HepG2 (cell line): ENCODE measurements at regions not wholly inside any gene's neighbourhood (a gene's known extent, or its start where the extent isn't known, plus 50 kb on each side); places are given as distances from the start of the nearest gene placed in this dataset.
A peak's percentile ranks its signal among the peaks of the same experiment; 100 is the strongest.

ENCODE experiments used
- AKAP8 ChIP-seq: sonication (generic); formaldehyde crosslinking; IDR thresholded peaks from 2 replicates; pipeline ENCODE4 v1.5.1; 2020; ENCODE audit warnings: mild to moderate bottlenecking, missing genetic modification reagents
- CBFB ChIP-seq: sonication (generic); formaldehyde crosslinking; IDR thresholded peaks from 2 replicates; pipeline ENCODE4 v1.4.0; 2020; ENCODE audit warnings: missing genetic modification reagents
- CBX2 ChIP-seq, 2 experiments: fragments of 200-600 bp in 1 of 2; sonication (generic); formaldehyde crosslinking in 1 of 2; IDR thresholded peaks; 2 replicates each; pipeline versions ENCODE4 v1.7.0 to v1.8.1; 2018 to 2022; ENCODE audit warnings: low read depth in 2 of 2, low read length in 1 of 2, mild to moderate bottlenecking in 1 of 2, missing genetic modification reagents in 1 of 2
- EP300 ChIP-seq, 3 experiments: sonication (generic) in 1 of 3; formaldehyde crosslinking in 1 of 3; IDR thresholded peaks; 2 replicates each; pipeline versions ENCODE4 v1.5.1 to v1.6.1; 2011 to 2020; ENCODE audit warnings: low read depth in 2 of 3, low read length in 2 of 3, borderline replicate concordance in 1 of 3, improper control_type of control experiment in 1 of 3, mild to moderate bottlenecking in 1 of 3, missing genetic modification reagents in 1 of 3, moderate library complexity in 1 of 3
- GABPB1 ChIP-seq: IDR thresholded peaks from 2 replicates; pipeline ENCODE4 v1.6.1; 2016; ENCODE audit warnings: mild to moderate bottlenecking, missing genetic modification reagents, moderate library complexity, missing compliant biosample characterization
- GATAD2A ChIP-seq: IDR thresholded peaks from 2 replicates; pipeline ENCODE4 v1.6.1; 2016
- MBD4 ChIP-seq: IDR thresholded peaks from 2 replicates; pipeline ENCODE4 v1.6.1; 2012; ENCODE audit warnings: low read length, inconsistent platforms, borderline replicate concordance
- PPARG ChIP-seq: conservative IDR thresholded peaks from 2 replicates; pipeline ENCODE4 v1.6.1; 2016; ENCODE audit warnings: missing biosample characterization, missing genetic modification reagents
- SNAI1 ChIP-seq: sonication (generic); formaldehyde crosslinking; IDR thresholded peaks from 2 replicates; pipeline ENCODE4 v1.5.0; 2020; ENCODE audit warnings: mild to moderate bottlenecking, missing genetic modification reagents, borderline replicate concordance
- TAF1 ChIP-seq: sonication (generic); formaldehyde crosslinking; IDR thresholded peaks from 2 replicates; pipeline ENCODE4 v1.4.0; 2020; ENCODE audit warnings: missing genetic modification reagents
- ZBTB46 ChIP-seq: sonication (generic); formaldehyde crosslinking; IDR thresholded peaks from 2 replicates; pipeline ENCODE4 v1.4.0; 2020; ENCODE audit warnings: mild to moderate bottlenecking, missing genetic modification reagents, borderline replicate concordance
- ZNF24 ChIP-seq: fragments of 450-650 bp; IDR thresholded peaks from 2 replicates; pipeline ENCODE4 v1.6.1; 2017; ENCODE audit warnings: antibody characterized with exemption, mild to moderate bottlenecking
- ZNF276 ChIP-seq: sonication (generic); formaldehyde crosslinking; IDR thresholded peaks from 2 replicates; pipeline ENCODE4 v1.4.0; 2020; ENCODE audit warnings: mild to moderate bottlenecking, low read depth, missing genetic modification reagents
- ZNF570 ChIP-seq: sonication (generic); formaldehyde crosslinking; IDR thresholded peaks from 2 replicates; pipeline ENCODE4 v1.4.0; 2020; ENCODE audit warnings: mild to moderate bottlenecking, missing genetic modification reagents, borderline replicate concordance
- ZNF619 ChIP-seq: sonication (generic); formaldehyde crosslinking; IDR thresholded peaks from 2 replicates; pipeline ENCODE4 v1.4.0; 2020; ENCODE audit warnings: mild to moderate bottlenecking, missing genetic modification reagents
- ZNF674 ChIP-seq: sonication (generic); formaldehyde crosslinking; IDR thresholded peaks from 2 replicates; pipeline ENCODE4 v1.5.0; 2020; ENCODE audit warnings: low read depth, mild to moderate bottlenecking, missing genetic modification reagents
- ZNF691 ChIP-seq: sonication (generic); formaldehyde crosslinking; IDR thresholded peaks from 2 replicates; pipeline ENCODE4 v1.4.0; 2020; ENCODE audit warnings: missing genetic modification reagents, low read depth, mild to moderate bottlenecking, borderline replicate concordance
- ZSCAN30 ChIP-seq: sonication (generic); formaldehyde crosslinking; IDR thresholded peaks from 2 replicates; pipeline ENCODE4 v1.5.0; 2020; ENCODE audit warnings: mild to moderate bottlenecking, missing genetic modification reagents
- TF ChIP-seq, protein P1 (sequence below): sonication (generic); formaldehyde crosslinking; IDR thresholded peaks from 2 replicates; pipeline ENCODE4 v1.8.0; 2022; ENCODE audit warnings: mild to moderate bottlenecking, missing genetic modification reagents
- TF ChIP-seq, protein P2 (sequence below): sonication (generic); formaldehyde crosslinking; IDR thresholded peaks from 2 replicates; pipeline ENCODE4 v1.9.0; 2021; ENCODE audit warnings: missing genetic modification reagents, mild to moderate bottlenecking, borderline replicate concordance

DNA sequence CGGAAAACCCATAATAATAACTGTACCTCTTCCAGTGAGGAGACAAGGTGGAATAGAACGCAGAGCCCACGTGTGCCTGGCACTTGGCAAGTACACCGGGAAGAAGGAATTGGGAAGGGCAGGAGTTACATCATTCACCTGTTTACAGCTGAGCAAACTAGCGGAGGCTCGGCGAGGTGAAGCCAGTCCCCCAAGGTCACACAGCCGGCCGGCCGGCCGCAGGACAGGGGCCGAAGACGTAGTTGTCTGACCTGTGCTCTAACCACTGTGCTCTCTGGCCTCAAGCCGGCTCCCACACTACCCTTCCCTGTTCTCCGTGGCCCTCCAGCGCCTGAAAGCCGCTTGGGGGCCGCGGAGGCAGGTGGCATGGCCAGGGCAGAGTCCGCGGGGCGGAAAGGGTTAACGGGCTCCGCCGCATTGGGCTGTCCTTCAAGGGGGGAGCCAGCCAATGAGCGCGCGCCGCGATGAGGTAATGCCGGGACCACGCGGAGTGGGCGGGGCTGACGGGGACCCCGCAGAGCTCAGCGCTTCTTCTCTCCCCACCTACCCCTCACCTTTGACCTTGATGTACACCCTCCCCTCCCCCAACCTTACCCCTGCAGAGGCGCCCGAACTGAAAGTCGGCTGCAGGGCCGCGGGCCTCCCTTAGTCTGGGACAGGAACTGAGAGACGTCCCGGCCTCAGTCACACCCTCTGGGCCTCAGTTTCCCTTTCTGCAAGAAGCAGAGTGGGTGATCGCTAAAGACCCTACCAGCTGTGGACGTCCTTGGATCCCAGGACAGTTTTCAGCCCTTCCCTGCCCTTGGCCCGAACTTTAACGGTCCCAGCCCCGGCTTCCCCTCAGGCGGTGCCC lies 125.1 kb downstream of the C9orf50 start (continued):
- TF ChIP-seq SNAI1 (CRISPR knock-in tag) (0 out of 2 replicates have a peak, but pooled peaks have one; percentile 24), TAF1 (peak; percentile 31; the same call in 1 of the 2 replicates), ZBTB46 (0 out of 2 replicates have a peak, but pooled peaks have one; percentile 12), GABPB1 (CRISPR knock-in tag) (peak; percentile 75), ZNF276 (CRISPR knock-in tag) (no peak; the same call in 1 of the 2 replicates), PPARG (CRISPR knock-in tag) (peak; percentile 72), AKAP8 (CRISPR knock-in tag) (peak; percentile 83; the same call in 1 of the 2 replicates), ZNF24 (no peak), ZNF691 (CRISPR knock-in tag) (peak; percentile 19; the same call in 1 of the 2 replicates), CBFB (CRISPR knock-in tag) (no peak), ZNF570 (CRISPR knock-in tag) (0 out of 2 replicates have a peak, but pooled peaks have one; percentile 21), EP300 (IDR thresholded peaks at IDR 0.05; ENCODE audit: low read depth in 2 of 2, low read length in 2 of 2) (no peak), EP300 (CRISPR knock-in tag; IDR thresholded peaks at IDR 0.05; ENCODE audit: borderline replicate concordance) (no peak), CBX2 (IDR thresholded peaks at IDR 0.05; ENCODE audit: low read depth, low read length) (no peak), CBX2 (CRISPR knock-in tag; IDR thresholded peaks at IDR 0.05; ENCODE audit: low read depth) (no peak), ZNF674 (CRISPR knock-in tag) (no peak), MBD4 (no peak), GATAD2A (CRISPR knock-in tag) (peak; percentile 90), ZNF619 (0 out of 2 replicates have a peak, but pooled peaks have one; percentile 61), ZSCAN30 (0 out of 2 replicates have a peak, but pooled peaks have one; percentile 23)
- TF ChIP-seq, protein P1, sequence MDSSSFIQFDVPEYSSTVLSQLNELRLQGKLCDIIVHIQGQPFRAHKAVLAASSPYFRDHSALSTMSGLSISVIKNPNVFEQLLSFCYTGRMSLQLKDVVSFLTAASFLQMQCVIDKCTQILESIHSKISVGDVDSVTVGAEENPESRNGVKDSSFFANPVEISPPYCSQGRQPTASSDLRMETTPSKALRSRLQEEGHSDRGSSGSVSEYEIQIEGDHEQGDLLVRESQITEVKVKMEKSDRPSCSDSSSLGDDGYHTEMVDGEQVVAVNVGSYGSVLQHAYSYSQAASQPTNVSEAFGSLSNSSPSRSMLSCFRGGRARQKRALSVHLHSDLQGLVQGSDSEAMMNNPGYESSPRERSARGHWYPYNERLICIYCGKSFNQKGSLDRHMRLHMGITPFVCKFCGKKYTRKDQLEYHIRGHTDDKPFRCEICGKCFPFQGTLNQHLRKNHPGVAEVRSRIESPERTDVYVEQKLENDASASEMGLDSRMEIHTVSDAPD (CRISPR knock-in tag), result 0 out of 2 replicates have a peak, but pooled peaks have one; percentile 19
- TF ChIP-seq, protein P2, sequence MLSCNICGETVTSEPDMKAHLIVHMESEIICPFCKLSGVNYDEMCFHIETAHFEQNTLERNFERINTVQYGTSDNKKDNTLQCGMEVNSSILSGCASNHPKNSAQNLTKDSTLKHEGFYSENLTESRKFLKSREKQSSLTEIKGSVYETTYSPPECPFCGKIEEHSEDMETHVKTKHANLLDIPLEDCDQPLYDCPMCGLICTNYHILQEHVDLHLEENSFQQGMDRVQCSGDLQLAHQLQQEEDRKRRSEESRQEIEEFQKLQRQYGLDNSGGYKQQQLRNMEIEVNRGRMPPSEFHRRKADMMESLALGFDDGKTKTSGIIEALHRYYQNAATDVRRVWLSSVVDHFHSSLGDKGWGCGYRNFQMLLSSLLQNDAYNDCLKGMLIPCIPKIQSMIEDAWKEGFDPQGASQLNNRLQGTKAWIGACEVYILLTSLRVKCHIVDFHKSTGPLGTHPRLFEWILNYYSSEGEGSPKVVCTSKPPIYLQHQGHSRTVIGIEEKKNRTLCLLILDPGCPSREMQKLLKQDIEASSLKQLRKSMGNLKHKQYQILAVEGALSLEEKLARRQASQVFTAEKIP, result no peak
